ENCODE measurements at regions not wholly inside any gene's neighbourhood (a gene's known extent, or its start where the extent isn't known, plus 50 kb on each side); places are given as distances from the start of the nearest gene placed in this dataset.

- TF ChIP-seq POLR2A (IDR thresholded peaks at IDR 0.05; ENCODE audit: low read length): no peak
- no peak for TF ChIP-seq GATA1 (IDR thresholded peaks at IDR 0.05; ENCODE audit: low read depth, low read length)
Measured at GRCh38 chr5:13186177-13186576, 758.3 kb downstream of the DNAH5 start.
